ENCODE measurements at regions not wholly inside any gene's neighbourhood (a gene's known extent, or its start where the extent isn't known, plus 50 kb on each side); places are given as distances from the start of the nearest gene placed in this dataset.
"Not testable (repeated sequence)": the region's sequence is repeated elsewhere in the genome, so short reads cannot be mapped to it uniquely, and the experiment has no call there.

DNA sequence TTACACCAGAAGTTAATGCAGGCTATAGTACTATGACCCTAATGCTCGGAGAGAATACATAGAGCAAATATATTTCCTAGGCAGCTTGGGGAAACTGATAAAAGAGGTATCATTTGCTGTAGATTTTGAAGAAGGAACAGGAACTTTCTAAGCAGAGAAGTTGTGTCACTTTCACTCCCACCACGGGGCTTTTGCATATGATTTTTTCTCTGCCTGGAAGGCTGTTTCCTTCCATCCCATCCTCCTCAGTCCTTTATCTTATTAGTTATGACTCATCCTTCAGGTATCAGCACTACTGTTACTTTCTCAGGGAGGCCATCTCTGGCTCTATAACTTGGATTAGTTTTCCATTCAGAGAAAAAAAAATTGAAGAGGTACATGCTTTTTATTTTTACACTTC is 2006.1 kb upstream of the WWC1 start:
- Mint-ChIP-seq H3K4me3 (no peak overlapping the region), H3K27ac (no peak overlapping the region), H3K27me3 (no peaks in the 10 kb centered on the region), H3K36me3 (peaks cover 0 to 5% (median 0%) of the 10 kb centered on the region in 3 donors), H3K4me1 (no peaks in the 10 kb centered on the region), H3K9me3 (peaks cover 0 to 32% (median 11%) of the 10 kb centered on the region in 9 donors)
- POLR2A ChIA-PET = no interaction called here
- DNase-seq (no peak), ATAC-seq (no peak)

DNA sequence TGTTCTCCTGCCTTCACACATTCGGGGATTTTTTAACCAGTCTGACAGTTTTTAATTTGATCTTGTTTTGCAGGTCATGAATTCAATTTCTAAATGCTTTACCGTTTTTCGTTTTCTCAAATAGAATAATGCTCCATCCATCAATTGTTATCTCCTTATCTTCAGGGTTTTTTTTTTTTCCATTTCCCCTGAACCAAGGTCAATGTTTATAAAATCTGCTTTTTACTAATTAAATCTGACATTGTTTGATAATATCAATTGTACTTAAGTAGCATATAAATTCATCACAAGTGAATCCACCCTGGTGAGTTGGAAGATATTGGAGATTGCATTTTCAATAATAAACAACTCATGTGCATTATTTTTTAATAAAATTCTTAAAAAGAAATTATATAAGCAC is 2004.6 kb upstream of the WWC1 start:
- H3K27ac Mint-ChIP-seq = no peak overlapping the region

DNA sequence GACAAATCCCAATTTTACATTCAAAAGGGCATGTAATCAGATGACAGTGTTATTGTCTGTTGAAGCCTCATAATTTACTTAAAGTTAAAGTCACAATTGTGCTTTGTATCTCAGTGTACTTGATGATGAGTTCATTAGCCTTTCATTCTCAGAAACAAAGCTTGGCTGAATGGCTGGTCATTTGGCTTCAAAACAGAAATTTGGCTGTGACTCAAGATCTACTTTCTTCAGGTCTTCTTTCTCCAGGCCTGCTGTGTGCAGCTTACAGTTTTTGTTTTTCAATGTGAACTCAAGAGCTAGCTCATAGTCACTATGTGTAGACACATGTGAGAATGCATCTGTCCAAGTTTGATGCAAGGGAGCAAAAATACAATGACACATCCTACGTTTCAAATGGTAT is 2003.6 kb upstream of the WWC1 start:
- Mint-ChIP-seq H3K27me3 (no peaks in the 10 kb centered on the region), H3K4me3 (no peak overlapping the region), H3K27ac (no peak overlapping the region), H3K4me1 (no peaks in the 10 kb centered on the region), H3K9me3 (peaks cover 0 to 23% (median 5%) of the 10 kb centered on the region in 9 donors), H3K36me3 (peaks cover 0 to 5% (median 0%) of the 10 kb centered on the region in 3 donors)
- POLR2A ChIA-PET = no interaction called here
- no peak for ATAC-seq
- no peak for DNase-seq

More for the DNA sequence above, 2004.6 kb upstream of the WWC1 start:
- Mint-ChIP-seq H3K4me1 (no peaks in the 10 kb centered on the region), H3K36me3 (peaks cover 0 to 5% (median 0%) of the 10 kb centered on the region in 3 donors), H3K4me3 (no peak overlapping the region), H3K27me3 (no peaks in the 10 kb centered on the region), H3K9me3 (peaks cover 0 to 28% (median 10%) of the 10 kb centered on the region in 9 donors)
- ATAC-seq (no peak), DNase-seq (no peak)
- POLR2A ChIA-PET = no interaction called here

DNA sequence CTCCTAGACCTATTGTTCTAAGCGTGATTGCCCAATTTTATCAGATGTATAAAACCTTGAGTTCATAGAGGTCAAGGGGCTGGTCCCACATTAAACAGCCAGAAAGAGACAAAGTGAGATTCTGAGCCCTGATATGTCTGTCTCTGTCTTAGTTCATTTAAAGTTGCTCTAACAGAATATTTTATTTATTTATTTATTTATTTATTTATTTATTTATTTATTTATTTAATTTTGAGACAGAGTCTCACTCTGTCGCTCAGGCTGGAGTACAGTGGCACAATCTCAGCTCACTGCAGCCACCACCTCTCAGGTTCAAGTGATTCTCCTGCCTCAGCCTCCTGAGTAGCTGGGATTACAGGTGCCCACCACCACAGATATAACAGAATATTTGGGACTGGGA is 1999.6 kb upstream of the WWC1 start:
- POLR2A ChIA-PET, H3K4me3 Mint-ChIP-seq, H3K27ac Mint-ChIP-seq, ATAC-seq, H3K4me1 Mint-ChIP-seq, H3K27me3 Mint-ChIP-seq, H3K36me3 Mint-ChIP-seq, DNase-seq: not testable (repeated sequence)
- H3K9me3 Mint-ChIP-seq = peaks cover 2 to 26% (median 12%) of the 10 kb centered on the region in 9 donors

DNA sequence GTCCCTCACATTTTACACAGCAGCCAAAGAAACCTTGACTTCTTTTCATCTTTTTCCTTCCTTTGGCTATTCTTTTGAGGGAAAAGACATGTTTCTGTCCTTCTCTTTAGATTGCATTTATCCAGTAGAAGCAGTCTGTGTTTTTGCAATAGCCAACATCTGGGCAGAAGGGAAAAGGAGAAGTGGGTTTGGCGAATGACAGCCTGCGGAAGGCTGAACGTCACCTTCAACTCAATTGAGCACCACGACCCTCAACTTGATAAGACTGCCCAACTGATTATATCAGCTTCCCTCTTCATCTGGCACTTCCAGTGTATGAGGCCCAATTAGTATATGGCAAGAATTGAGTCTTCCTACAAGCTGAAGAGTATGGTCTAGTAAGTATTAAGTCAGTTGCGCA is 1997.6 kb upstream of the WWC1 start:
- no peak for ATAC-seq
- peaks cover 4 to 27% (median 10%) of the 10 kb centered on the region in 9 donors for H3K9me3 Mint-ChIP-seq
- no peak overlapping the region for H3K4me3 Mint-ChIP-seq
- no peaks in the 10 kb centered on the region for H3K4me1 Mint-ChIP-seq
- DNase-seq = no peak
- H3K27me3 Mint-ChIP-seq = no peaks in the 10 kb centered on the region
- H3K36me3 Mint-ChIP-seq = peaks cover 0 to 5% (median 0%) of the 10 kb centered on the region in 3 donors
- POLR2A ChIA-PET = no interaction called here
- no peak overlapping the region for H3K27ac Mint-ChIP-seq

DNA sequence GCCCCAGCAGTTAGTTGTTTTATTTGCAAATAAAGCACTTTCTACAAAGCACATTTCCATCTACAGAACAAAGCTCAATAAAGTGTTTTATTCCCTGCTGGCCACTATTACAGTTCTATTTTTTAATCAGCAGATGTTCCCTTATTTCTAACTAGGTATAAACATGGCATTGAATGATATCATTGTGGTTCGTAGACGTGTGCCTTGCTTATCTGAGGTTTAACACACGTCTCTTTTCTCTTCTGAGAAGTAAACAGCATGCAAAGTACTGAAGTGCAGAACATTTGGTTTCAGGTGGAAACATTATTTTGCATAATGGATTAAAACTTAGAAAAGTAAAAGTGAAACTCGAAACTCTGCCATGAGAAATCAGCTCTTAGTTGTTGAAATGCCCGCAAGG is 1989.3 kb upstream of the WWC1 start:
- POLR2A ChIA-PET = no interaction called here
- DNase-seq = no peak
- Mint-ChIP-seq H3K36me3 (no peaks in the 10 kb centered on the region), H3K27me3 (no peaks in the 10 kb centered on the region), H3K4me3 (no peak overlapping the region), H3K4me1 (no peaks in the 10 kb centered on the region), H3K9me3 (peaks cover 6 to 27% (median 9%) of the 10 kb centered on the region in 9 donors), H3K27ac (no peak overlapping the region)
- ATAC-seq = no peak

DNA sequence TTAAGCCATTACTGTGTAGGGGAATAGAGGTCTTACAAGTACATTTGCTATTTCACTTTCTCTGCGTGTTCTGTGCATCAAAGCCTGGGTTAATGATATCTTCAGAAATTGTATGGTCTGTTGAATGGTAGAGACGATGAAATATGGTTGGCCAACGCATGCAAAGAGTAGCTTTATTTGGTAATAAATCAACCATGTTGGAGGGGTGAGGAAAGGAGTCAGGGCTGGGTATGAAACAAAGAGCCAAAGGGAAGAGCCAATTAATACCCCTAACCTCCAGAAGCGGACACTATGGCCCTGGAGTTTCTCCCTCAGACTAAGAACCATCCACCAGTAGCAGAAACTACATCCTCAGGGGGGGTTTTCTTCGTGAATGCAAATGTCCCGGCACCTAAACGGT is 1974.0 kb upstream of the WWC1 start:
- Mint-ChIP-seq H3K27ac (no peak overlapping the region), H3K27me3 (no peaks in the 10 kb centered on the region), H3K9me3 (peaks cover 0 to 27% (median 10%) of the 10 kb centered on the region in 9 donors), H3K4me1 (no peaks in the 10 kb centered on the region), H3K36me3 (no peaks in the 10 kb centered on the region), H3K4me3 (no peak overlapping the region)
- DNase-seq (no peak), ATAC-seq (no peak)
- POLR2A ChIA-PET = no interaction called here

DNA sequence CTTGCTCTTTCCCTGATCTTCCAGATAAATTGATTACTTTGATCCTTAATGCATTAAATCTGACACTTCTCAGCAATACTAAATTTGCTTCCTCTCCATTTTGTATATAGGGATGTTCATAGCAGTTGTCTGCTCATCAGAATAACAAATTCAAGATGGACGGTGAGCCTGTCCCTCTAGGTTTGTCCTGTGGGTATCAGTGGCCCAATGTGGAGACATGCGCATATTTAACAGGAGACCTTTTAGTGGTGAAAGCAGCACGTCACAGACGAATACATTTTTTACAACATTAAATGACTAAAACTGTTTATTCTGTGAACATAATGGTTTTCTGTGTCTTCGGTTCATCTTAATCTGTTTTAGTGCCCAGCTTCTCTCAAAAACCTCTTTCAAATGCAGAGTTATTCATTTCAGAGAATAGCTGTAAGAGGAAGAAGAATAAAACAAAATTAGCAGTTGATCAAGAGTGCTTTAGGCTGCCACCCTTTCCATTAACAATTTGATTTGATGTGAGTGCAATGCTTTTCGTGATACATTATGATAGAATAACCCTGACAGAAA is 1970.4 kb upstream of the WWC1 start:
- ATAC-seq = no peak
- POLR2A ChIA-PET = no interaction called here

DNA sequence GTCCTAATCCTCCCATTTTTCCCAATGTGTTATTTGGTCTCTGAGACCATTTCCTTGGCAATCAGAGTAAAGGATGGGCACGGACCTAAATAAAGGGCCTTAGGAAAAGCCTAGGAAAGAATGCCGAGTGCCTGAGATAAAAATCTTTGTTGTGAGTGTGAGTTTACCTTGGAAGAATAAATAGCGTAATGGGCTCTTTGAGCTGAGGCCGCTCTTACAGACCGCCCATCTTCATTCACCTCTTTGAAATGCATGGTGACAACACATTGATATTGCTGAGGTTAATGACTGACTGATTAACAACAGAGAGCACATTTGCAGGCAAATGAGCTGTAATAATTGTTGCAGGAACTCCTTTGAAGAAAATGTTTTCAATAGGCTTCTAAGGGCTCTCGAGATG is 1967.1 kb upstream of the WWC1 start:
- Mint-ChIP-seq H3K4me1 (no peaks in the 10 kb centered on the region), H3K4me3 (no peak overlapping the region), H3K9me3 (peaks cover 0 to 22% (median 11%) of the 10 kb centered on the region in 9 donors), H3K27me3 (no peaks in the 10 kb centered on the region), H3K27ac (no peak overlapping the region), H3K36me3 (no peaks in the 10 kb centered on the region)
- ATAC-seq = no peak
- POLR2A ChIA-PET = no interaction called here
- DNase-seq = no peak

More for the DNA sequence above, 1970.4 kb upstream of the WWC1 start:
- Mint-ChIP-seq H3K9me3 (peaks cover 0 to 27% (median 11%) of the 10 kb centered on the region in 9 donors), H3K36me3 (no peaks in the 10 kb centered on the region), H3K27ac (no peak overlapping the region), H3K4me1 (no peaks in the 10 kb centered on the region), H3K27me3 (no peaks in the 10 kb centered on the region), H3K4me3 (no peak overlapping the region)
- no peak for DNase-seq

DNA sequence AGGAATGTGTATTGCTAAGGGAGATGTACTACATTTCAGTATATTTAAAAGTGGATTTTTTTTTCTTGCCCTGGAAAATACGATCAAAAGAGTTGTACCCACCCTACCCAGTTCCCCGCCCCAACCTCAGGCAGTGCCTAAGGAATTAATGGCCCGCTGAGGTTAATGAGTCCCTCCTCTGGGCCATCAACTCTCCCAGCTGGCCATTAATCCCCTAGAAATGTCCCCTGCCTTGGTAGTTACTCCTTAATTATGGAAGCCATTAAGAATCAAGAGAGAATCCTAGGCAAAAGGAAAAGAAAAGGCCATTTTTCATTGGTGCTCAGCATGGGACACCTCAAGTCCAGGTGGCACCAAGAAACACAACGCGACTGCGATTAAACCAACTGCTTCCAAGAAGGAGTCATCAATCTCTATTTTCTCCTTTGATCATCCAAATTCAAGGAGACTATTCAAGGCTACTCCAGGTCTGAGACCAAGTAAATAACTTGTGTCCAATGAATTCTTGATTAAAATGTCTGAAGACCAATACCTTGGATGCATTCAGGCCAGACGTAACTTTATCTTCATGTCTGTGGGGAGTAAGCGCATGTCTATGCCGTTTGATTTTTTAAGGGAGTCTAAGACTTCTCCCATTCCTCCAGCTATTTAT is 1962.2 kb upstream of the WWC1 start:
- peaks cover 4 to 27% (median 10%) of the 10 kb centered on the region in 9 donors for H3K9me3 Mint-ChIP-seq

DNA sequence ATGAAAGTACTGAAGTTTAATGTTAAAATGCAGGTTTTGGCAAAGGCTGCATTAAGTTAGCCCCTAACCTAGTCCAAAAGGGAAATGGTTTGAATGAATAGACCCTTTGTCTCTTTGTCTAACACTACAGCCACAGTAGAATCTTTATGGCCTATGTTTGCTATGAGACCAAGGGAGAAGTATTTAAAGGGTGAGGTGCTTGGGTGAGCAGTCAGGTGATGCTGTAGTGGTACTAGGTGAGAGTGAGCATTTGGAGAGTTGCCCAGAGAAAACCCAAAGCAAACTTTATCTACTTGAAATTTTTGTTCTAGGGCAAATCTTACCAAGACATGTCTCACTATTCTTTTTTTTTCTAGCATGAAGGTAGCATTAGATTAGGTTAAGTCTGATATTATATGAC is 1961.4 kb upstream of the WWC1 start:
- H3K36me3 Mint-ChIP-seq = peaks cover 0 to under 1% (median 0%) of the 10 kb centered on the region in 3 donors
- ATAC-seq (no peak), DNase-seq (no peak)
- no peak overlapping the region for H3K27ac Mint-ChIP-seq
- no peaks in the 10 kb centered on the region for H3K4me1 Mint-ChIP-seq
- no peak overlapping the region for H3K4me3 Mint-ChIP-seq
- H3K9me3 Mint-ChIP-seq = peaks cover 0 to 30% (median 7%) of the 10 kb centered on the region in 9 donors
- POLR2A ChIA-PET = no interaction called here
- H3K27me3 Mint-ChIP-seq = no peaks in the 10 kb centered on the region

More for the DNA sequence above, 1962.2 kb upstream of the WWC1 start:
- Mint-ChIP-seq H3K4me3 (no peak overlapping the region), H3K27me3 (no peaks in the 10 kb centered on the region), H3K27ac (no peak overlapping the region), H3K36me3 (no peaks in the 10 kb centered on the region), H3K4me1 (no peaks in the 10 kb centered on the region)
- POLR2A ChIA-PET = no interaction called here
- ATAC-seq (no peak), DNase-seq (no peak)

DNA sequence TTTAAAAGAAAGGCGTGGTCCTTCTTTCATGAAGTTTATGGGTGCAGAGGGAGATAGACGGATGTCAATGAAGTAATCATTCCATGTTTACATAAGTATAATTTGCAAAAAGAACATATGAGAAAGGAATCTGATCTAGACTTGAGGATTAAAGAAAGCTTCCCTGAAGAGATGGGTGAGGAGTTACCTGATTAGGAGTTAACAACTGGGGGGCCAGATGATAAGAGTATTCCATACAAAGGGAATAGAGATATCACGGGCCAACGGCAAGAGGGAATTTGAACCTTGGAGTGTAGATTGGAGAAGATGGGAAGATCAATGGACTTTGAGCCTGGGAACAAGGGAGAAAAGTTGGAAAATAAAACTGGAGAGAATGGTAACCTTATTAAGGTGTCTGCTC is 1959.9 kb upstream of the WWC1 start:
- POLR2A ChIA-PET = no interaction called here
- Mint-ChIP-seq H3K36me3 (peaks cover 0 to 4% (median 0%) of the 10 kb centered on the region in 3 donors), H3K27me3 (no peaks in the 10 kb centered on the region), H3K4me1 (no peaks in the 10 kb centered on the region), H3K4me3 (no peak overlapping the region), H3K27ac (no peak overlapping the region), H3K9me3 (peaks cover 0 to 26% (median 17%) of the 10 kb centered on the region in 9 donors)
- ATAC-seq (no peak), DNase-seq (no peak)

DNA sequence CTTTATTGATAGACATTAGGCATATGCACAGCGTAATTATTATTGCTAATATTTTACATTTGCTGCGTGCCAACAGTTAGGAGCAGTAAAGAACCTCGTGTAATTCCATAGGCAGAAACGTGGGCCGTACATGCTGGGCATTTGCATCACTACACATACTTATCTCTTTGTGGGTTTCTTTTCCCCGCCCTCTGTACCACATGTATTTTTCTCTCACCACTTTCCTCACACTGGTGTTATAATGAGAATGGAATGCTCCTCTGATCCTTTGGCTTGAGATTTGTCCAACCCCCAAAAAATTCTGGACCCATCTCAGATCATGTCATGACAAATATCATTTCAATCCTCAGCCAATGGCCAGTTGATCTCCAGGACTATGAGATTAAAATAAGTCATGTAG is 1952.6 kb upstream of the WWC1 start:
- H3K4me3 Mint-ChIP-seq = no peak overlapping the region
- no peaks in the 10 kb centered on the region for H3K27me3 Mint-ChIP-seq
- no peak for DNase-seq
- H3K9me3 Mint-ChIP-seq = peaks cover 3 to 50% (median 24%) of the 10 kb centered on the region in 9 donors
- ATAC-seq = no peak
- no peaks in the 10 kb centered on the region for H3K4me1 Mint-ChIP-seq
- no peak overlapping the region for H3K27ac Mint-ChIP-seq
- POLR2A ChIA-PET = no interaction called here
- H3K36me3 Mint-ChIP-seq = peaks cover 0 to 21% (median 0%) of the 10 kb centered on the region in 3 donors

DNA sequence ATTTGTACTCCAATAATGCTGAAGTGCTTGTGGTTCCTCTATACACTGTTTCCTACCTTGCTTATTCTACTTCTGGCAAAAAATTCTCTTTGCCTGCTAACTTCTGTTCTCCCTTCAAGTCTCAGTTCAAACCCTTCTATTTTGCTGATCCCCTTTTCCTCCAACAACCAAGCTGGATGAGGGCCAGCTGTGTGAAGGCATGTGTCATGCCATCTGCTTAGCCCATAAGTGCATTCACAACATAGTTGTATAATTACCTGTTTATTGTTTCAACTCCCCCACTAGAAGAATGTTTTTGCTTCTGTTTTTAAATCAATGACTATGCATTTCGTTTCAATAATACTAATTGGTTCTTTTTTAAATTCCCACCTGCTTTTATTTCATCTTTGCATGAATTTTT is 1951.4 kb upstream of the WWC1 start:
- DNase-seq (no peak), ATAC-seq (no peak)
- Mint-ChIP-seq H3K27ac (no peak overlapping the region), H3K4me1 (no peaks in the 10 kb centered on the region), H3K27me3 (no peaks in the 10 kb centered on the region), H3K9me3 (peaks cover 3 to 50% (median 14%) of the 10 kb centered on the region in 9 donors), H3K4me3 (no peak overlapping the region), H3K36me3 (peaks cover 0 to 21% (median 0%) of the 10 kb centered on the region in 3 donors)
- POLR2A ChIA-PET = no interaction called here
